SH-SY5Y (cell line): ENCODE measurements at regions not wholly inside any gene's neighbourhood (a gene's known extent, or its start where the extent isn't known, plus 50 kb on each side); places are given as distances from the start of the nearest gene placed in this dataset.

Experiments
- GATA2 ChIP-seq: IDR thresholded peaks from 2 replicates; pipeline ENCODE4 v1.6.1; 2011; ENCODE audit warnings: mild to moderate bottlenecking, low read depth, low read length
- GATA3 ChIP-seq: IDR thresholded peaks from 2 replicates; pipeline ENCODE4 v1.6.1; 2011; ENCODE audit warnings: low read depth, mild to moderate bottlenecking, low read length, moderate library complexity

DNA sequence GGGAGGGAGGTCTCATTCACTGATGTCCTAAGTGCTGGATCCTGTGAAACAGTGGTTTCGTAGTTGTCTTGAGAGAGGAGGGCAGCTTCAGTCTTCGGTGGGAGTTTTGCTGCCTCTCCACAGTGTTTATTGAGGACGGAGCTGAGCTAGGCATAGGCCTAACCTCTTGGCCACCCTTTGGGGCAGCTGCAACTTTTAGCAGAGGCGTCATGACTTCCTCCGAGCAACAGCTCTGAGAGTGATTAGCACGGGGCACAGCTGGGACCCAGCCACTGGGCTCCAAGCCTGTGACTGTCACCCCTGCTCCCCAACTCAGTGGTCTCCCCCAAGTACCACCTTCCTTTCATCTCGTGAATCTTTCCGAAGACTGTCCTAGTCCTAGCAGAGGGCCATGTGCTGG, 139.9 kb upstream of the NCOR2 start:
- TF ChIP-seq GATA2 (no peak), GATA3 (no peak)
